HG03095 (cell line): ENCODE measurements at regions not wholly inside any gene's neighbourhood (a gene's known extent, or its start where the extent isn't known, plus 50 kb on each side); places are given as distances from the start of the nearest gene placed in this dataset.
"Not testable (repeated sequence)": the region's sequence is repeated elsewhere in the genome, so short reads cannot be mapped to it uniquely, and the experiment has no call there.

Experiments used
- ATAC-seq: cut with Tn5 transposase; IDR thresholded peaks from one replicate; pipeline ENCODE4 v1.9.1; 2021; ENCODE audit warnings: moderate library complexity; ENCODE audit not compliant: unreplicated experiment

DNA sequence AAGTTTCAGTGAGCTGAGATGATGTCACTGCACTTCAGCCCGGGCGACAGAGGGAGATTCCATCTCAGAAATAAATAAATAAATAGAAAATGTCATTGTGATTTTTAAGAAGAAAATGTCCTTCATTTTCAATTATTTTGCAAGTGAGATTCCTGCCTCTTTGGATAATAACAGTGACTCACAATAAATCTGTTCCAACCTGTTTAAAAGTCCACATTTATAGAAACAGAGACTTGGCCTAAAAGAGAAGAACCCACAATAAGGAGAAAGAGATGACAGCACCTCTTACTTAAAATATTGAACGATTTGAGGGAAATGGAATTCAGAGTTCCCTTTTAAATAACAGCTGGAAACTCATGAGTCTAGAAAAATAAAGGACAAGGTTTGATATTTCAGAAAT is 373.4 kb upstream of the NOX3 start:
- ATAC-seq = no peak

DNA sequence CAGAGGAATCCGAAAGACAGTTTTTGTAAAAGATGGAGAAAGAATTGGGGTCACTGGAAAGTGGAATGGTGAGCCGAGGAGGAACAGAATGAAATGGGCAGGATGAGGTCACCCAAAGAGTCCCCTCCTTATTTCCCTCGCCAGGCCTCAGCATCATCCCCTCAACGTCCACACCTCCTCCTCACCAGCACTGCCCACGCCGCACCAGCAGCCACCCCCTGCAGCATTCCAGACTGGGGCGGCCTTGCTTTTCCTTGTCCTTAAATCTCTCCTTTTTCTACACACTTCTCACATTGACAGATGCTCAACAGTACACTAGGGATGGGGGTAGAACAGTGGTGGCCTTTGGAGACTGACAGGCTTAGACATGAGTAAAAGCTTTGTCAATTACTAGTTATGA is 363.1 kb upstream of the NOX3 start:
- no peak for ATAC-seq

GRCh38 chr6:155813548-155813947 is 357.9 kb upstream of the NOX3 start:
- ATAC-seq = no peak

DNA sequence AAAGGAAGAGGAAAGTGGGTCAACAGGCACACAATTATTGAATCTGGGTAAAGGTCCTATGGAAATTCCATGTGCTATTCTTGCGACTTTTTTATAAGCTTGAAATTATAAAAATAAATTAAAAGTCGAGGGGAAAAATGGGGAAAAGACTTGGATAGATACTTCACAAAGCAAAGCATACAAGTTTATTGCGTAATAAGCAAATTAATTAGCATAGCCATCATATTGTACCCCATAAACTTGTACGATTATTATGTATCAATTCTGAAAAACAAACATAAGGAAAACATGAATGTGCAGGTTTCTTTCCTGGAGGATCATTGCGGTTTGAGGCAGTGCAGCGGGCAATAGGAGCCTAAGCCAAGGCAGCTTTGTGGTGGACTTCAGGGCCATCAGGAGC is 351.6 kb upstream of the NOX3 start:
- ATAC-seq = no peak

- no peak for ATAC-seq
Measured at GRCh38 chr6:155801046-155801445, 345.4 kb upstream of the NOX3 start.

DNA sequence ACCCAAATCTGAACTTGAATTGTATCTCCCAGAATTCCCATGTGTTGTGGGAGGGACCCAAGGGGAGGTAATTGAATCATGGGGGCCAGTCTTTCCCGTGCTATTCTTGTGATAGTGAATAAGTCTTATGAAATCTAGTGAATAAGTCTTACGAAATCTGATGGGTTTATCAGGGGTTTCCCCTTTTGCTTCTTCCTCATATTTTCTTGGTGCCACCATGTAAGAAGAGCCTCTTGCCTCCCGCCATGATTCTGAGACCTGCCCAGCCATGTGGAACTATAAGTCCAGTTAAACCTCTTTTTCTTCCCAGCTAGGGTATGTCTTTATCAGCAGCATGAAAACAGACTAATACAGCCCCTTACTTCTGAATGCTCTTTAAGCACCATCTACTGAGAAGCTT is 343.2 kb upstream of the NOX3 start:
- not testable (repeated sequence) for ATAC-seq

- no peak for ATAC-seq
Measured at GRCh38 chr6:155795173-155795796, 339.6 kb upstream of the NOX3 start.

DNA sequence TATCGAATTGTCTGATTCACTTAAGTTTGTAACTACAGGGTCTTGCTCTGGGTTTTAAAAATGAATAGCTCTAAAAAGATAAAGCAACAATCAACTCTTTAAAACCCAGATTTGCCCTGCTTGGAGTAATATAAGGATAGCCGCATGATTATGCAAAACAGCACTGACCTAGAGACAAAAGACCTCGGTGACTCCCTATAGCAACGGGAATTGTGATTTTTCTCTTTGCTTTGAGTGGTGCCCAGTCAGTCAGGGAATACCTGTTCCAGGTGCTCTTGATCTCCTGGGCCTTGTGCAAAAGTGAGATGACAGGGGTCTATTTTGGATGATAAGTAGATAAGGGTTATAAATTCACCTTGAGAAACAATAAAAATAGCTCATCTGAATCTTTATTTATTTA is 336.3 kb upstream of the NOX3 start:
- ATAC-seq = no peak

DNA sequence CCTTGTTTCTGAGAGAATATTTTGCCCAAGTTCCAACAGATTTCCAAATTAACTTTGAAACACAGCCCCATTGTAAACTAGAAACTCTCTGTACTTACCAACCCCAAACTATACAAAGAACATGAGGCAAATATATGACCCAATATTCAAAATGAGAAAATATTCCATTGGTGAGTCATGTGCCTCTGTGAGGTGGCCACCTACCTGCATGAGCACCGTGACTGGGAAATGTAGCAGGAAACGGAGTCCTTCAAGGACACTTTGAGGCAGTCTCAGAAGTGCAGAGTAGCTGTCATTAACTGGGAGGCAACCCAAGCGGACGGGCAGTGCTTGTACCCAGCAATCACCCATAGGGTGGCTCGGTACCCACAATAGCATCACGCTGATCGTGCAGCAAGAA is 335.5 kb upstream of the NOX3 start:
- no peak for ATAC-seq

GRCh38 chr6:155787168-155787567 is 331.5 kb upstream of the NOX3 start:
- ATAC-seq = no peak

GRCh38 chr6:155786528-155786927 is 330.9 kb upstream of the NOX3 start:
- no peak for ATAC-seq

DNA sequence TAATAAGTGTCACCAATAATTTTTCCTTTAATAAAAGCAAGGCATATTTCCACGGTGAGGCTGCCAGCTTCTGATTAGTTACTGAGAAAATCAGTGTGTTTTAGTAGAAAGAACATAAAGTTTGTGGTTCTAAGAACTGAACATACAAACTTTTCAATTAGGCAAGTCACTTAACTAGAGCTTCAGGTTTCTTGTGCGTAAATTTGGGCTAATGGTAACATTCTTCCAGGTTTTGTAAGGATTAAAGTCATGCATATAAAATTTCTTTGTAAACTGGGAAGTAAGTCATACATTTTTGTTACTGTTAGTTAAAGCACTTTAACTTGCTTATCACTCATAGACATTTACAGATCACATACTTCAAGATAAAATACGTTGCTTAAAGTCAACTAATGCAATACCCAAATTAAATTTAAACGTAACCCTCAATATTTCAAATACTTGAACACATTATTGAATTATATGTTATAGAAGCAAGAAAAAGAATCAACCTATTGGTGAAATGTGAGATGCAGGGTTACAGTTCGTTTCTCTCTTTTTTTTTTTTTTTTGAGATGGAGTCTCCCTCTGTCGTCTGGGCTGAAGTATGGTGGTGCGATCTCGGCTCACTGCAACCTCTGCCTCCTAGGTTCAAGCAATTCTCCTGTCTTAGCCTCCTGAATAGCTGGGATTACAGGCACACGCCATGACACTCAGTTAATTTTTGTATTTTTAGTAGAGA is 327.3 kb upstream of the NOX3 start:
- no peak for ATAC-seq

DNA sequence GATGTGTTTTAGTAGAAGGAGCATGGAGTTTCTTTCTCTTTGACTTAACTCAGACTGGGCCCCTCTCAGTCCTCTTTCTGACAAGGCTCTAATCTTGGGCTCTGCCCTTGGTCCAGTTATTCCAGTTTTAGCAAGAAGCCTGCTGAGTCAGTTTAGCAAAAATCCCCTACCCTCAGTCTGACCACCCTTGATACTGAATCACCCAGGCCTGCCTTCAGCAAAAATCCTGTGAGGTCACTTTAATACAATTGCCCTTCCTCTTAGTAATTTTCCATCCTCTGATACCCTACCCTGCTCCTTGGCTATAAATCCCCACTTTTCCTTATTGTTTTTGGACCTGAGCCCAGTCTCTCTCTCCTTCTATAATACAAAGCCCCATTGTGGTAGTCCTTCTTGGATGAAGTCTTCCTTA is 326.7 kb upstream of the NOX3 start:
- ATAC-seq = no peak

DNA sequence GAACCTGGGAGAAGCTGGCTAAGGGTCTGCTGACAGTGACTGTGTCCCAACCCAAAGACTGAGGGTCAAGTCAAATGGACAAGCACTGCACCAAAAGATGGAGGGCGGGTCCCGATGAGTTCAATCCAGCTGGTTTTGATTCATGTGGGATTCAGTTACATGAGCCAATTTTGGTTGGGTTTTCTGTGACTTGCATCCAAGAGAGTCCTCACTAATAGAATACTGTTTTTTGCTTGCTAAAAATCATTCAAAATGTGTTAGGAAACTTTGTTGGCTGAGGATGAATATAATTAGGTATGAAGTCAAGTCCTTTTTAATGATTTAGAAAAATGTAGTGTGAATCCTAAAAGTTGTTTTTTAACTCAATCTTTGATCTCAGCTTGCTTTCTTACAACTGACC is 323.8 kb upstream of the NOX3 start:
- no peak for ATAC-seq

DNA sequence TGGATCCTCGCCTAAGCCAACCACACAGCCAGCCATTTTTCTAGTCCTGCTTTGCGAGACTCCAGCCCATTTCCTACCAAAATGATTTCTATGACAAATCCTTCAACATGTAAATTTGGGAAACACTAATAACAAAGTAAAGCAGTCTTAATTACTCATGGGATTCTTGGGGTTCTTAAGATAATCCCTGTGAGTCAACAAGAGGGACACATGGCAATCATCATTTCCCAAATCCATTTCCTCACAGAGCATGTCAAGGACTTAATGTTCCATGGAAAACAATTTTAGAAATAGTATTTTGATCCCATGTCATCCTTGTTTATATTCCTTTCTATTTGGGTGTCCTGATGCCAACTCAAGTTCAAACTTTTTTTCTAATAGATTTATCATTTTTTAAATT is 322.7 kb upstream of the NOX3 start:
- no peak for ATAC-seq

- ATAC-seq = no peak
Measured at GRCh38 chr6:155771822-155772221, 316.2 kb upstream of the NOX3 start.

- no peak for ATAC-seq
Measured at GRCh38 chr6:155770856-155771255, 315.2 kb upstream of the NOX3 start.

GRCh38 chr6:155770313-155770712 is 314.7 kb upstream of the NOX3 start:
- no peak for ATAC-seq

DNA sequence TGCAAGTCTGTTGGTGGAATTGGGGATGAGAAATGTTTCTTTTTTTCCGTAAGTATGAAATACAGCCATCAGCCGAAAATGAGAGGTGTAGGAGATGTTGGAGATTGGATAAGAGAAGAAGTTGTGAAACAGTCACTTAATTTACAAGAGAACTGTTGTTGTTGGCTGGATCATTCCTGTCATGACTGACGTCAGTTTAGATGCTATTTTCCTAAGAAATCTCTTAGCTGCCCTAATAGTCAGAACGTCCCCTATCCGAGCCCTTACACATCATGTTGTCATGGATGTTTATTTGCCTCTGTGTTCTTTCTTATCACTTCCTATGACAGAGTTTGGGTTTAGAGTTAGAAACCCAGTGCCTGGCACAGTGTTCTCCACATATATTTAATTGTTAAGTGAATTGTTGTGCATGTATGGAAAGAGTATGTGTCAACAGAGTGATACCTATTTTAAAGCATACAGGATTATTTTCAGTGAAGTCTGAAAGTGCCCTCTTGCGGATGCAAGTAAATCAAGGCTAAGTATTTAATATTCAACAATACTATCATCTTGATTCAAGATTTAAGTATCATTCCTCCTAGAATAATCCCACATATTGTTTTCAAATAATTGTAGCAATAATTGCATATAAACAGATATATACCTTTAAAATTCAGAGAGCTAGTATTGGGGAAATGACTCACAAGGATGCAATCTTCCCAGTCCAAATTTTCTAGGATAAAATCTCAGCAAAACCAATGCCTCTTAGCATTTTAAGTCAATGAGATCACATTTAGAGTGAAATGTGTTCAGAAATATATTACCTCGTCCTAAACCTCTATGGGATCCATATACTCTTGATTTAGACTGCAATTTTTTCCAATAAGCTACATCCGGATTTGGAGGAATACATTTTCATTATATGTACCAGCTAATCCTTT is 309.9 kb upstream of the NOX3 start:
- no peak for ATAC-seq

DNA sequence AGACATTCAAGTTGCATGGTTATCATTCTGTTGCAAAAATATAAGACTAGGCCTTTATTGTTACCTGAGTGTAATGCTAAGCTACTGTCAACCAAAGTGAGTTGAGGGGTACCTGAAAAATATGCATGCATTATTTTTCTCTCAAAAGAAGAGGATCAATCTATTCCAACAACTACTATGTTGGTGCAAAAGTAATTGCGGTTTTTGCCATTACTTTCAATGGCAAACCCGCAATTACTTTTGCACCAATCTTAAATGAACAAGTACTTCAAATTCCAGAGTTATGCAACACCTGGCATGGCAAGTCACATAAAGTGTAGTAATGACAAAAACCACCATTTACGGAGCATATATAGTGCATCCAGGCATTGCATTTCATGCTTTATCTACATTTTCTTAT is 307.0 kb upstream of the NOX3 start:
- ATAC-seq = no peak

DNA sequence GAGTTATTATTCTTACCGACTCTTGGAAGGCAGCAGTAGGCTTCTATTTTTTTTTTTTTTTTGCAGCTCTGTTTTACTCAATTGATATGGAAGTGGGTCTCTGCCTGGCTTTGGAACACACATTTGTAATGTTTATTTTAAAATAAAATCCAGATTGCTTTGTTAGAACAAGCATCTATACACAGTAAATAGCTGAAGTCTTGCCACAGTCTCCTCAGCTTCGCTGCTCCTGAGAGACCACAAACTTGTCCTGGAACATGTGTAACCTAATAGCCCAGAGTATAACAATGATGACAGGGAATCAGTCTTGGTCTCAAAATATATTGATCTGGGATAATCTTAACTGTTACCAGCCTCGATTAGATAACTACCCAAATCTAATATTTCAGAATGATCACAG is 299.8 kb upstream of the NOX3 start:
- no peak for ATAC-seq

DNA sequence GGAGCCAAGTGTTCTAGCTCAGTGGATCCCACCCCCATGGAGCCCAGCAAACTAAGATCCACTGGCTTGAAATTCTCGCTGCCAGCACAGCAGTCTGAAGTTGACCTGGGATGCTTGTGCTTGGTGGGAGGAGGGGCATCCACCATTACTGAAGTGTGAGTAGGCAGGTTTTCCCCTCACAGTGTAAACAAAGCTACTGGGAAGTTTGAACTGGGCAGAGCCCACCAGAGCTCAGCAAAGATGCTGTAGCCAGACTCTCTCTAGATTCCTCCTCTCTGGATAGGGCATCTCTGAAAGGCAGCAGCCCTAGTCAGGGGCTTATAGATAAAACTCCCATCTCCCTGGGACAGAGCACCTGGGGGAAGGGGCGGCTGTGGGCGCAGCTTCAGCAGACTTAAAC is 293.1 kb upstream of the NOX3 start:
- not testable (repeated sequence) for ATAC-seq
